ENCODE measurements at regions not wholly inside any gene's neighbourhood (a gene's known extent, or its start where the extent isn't known, plus 50 kb on each side); places are given as distances from the start of the nearest gene placed in this dataset.
"Not testable (repeated sequence)": the region's sequence is repeated elsewhere in the genome, so short reads cannot be mapped to it uniquely, and the experiment has no call there.

DNA sequence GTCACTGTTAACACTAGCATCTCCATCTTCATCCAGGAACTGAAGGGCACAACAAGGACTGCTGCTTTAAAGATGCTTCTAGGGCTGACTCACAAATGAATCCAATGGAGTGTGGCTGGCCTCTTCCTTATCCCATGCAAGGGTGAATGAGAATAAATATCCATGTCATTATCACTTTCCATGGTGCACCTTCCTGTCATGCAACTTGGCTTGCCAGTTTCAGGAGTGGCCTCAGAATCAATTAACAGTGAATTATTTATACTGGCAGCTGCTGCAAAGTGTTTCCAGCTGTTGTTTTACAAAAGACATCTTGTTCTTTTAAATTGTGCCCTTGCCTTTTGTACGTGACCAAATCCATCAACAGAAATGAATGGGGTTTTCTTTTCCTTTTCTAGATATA lies 499.3 kb upstream of the TMEM132C start:
- FAIRE-seq: no peak

DNA sequence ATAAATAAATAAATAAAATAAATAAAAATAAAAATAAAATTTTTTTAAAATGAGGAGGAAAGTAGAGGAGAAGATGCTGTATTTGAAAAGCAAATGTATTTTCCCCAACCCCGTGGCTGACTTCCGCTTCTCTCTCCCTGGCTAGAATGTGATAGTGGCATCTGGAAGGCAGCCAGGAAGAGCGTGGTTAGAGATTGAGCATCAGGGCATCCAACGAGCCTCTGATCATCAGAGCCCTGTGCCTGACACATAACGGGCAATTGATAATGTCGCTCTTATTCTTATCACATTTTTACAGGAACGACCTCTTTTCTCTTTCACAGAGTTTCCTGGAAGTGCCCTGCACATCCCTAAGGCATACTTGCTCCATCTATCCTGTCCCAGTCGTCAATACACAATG lies 496.9 kb upstream of the TMEM132C start:
- FAIRE-seq: no peak

DNA sequence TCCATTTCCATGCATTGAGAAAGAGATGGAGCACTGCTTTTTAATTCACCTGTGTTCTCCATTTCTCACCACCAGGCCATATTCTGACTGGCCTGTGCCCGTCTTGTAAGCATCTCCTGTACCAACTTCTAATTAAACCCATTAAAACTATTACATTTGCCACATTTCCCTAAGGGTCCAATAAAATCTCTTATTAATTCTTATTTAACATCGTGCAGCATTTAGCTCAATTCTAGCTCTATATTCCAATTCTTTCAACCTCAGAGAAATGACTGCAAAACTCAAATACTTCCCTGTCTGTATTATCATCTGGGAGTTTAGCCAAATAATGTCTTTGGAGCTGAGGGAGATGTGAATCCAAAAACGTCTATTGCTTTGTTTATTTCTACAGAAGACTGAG lies 495.4 kb upstream of the TMEM132C start:
- FAIRE-seq: no peak

DNA sequence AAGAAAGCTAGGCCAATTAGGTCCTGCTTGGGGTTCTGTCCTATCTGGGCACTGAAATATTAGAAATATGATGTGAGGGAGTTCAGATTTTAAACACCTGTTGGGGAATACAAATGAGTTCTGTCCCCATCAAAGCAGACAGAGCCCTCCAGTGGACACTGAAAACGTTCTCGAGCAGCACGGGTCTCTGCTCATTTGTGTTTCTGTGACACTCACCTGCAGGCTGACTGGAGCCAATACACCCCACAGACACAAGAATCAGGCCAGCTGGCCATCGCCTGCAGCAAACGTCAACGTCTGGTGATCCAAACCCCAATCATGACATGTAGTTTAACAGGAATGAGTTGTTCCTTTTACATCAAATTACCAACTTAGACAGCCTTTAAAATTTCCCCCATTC lies 493.4 kb upstream of the TMEM132C start:
- FAIRE-seq: no peak

DNA sequence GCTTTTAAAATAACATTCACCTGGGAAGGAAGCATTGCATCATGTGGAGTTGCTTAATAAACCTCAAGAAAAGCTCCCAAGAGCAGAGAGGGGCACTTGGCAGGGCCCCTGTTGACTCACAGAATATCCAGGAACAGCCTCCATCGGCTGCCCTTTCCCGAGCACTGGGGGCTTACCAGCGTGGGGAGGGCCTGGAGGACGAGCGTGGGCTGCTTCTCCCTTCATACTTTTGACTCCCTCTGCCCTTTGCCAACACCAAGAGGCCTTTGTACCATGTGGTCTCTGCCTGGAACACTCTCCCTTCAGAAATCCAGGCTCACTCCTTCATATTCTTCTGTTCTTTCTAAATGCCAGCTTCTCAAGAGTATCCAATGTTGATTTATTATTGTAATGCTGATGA lies 492.1 kb upstream of the TMEM132C start:
- FAIRE-seq: no peak

DNA sequence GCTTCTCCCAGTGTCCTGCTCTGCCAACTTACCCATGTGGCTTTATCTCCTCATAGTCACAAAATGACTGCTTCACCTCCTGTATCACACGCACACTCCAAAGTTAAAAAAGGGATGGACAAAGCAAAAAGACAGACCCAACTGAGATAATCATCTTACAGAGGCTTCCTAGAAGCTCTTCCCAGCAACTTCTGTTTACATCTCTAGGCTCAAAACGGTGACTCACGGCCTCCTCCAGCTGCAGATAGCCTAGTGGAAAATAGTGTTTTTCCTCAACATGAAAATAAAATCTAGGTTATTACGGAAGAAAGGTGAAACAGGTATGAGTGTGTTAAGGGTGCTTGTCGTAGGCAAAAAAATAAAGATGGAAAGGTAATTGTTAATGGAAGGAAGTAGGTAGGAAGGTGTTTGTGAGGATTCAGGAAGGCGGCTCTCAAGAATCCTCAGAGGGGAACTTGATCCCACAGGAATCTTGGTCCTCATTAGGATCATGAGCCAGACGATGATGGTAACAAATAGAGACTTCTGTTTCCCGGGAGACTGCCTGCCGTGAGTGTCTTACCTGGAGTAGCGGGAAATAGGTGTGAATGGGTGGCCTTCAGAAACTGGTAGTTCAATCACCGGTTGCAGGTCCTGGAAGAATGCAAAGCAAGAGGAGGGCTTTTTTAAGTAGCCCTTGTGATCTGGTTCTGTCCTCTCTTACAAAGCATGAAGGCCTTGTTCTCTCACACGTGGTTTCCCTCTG lies 487.5 kb upstream of the TMEM132C start:
- no peak for FAIRE-seq

DNA sequence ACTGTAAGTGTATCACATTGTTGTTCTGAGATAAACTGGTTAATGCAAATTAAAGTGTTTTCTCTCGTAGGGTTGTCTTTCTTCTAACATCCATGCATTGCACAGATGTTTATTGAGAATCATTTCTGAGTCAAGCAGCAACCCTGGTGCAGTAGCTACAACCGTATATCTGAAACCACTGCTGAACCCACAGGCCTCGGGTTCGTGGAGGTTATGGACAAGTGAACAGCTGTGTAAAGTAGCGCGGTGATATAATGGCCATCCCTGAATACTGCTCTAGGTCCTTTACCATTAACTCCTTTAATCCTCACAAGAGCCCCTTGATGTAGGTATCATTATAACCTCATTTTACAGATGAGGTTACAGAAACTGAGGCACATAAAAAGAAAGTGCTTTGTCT lies 486.1 kb upstream of the TMEM132C start:
- FAIRE-seq: no peak

DNA sequence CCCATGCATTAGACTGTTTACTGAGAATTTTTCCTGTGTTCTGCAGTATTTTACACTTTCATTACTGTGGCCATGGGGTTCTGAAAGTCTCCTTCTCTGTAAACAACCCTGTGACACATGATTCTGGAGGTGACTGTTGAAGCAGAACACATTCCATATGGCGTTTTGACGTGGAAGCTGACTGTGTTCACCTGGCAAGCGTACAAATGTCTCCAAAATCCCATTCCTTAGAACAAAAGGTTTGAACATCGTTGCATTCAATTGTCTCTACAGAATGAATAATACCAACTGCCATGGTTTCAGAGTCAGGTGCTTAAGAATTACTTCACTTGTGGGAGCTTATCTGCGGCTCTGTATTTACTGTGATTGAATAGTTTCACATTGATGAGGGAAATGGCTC lies 485.6 kb upstream of the TMEM132C start:
- FAIRE-seq: no peak

DNA sequence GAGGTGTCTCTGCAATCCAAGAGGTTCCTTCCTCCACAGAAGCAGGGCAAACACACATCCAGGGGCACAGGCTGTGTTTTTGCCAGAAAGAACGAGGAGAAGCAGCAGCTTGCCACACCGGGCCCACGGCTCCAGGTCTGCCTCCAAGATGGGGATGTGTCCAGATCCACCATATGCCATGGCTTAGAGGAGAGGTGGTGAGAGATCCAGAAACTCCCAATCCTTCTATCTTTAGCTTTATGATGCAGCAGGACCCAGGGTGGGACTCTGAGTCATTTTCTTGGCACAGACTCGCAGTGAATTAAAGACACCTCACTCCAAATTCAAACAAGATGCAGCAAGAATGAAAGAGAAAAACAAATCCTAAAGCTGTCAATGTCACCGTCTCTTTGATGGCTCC lies 481.4 kb upstream of the TMEM132C start:
- FAIRE-seq: no peak

DNA sequence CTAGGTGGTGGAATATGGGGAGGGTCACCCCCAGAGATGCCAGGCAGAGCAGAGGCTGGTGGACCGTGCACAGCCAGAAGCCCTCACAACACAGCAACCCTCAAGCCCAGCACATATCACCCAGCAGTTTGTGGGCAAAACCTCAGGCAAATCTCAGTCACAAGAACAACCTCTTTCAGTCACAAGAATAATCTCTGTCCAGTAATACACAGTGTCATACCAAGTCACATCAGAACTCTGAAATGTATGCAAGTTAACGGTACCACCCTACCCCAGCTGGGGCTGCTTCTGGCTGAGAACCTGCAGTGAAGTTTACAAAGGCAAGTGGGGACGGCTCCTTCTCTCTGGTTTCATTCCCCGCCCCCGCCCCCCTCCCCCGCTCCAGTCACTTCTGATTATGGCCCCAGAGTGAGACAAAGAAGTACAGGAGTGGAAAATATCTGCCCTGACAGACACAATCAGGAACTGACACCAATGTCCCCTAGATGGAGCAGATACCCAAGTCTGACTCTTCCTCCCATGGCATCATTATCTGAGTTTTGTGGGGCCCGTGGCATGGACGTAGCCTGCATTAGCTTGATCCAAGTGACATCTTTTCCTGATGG lies 480.9 kb upstream of the TMEM132C start:
- FAIRE-seq: no peak

DNA sequence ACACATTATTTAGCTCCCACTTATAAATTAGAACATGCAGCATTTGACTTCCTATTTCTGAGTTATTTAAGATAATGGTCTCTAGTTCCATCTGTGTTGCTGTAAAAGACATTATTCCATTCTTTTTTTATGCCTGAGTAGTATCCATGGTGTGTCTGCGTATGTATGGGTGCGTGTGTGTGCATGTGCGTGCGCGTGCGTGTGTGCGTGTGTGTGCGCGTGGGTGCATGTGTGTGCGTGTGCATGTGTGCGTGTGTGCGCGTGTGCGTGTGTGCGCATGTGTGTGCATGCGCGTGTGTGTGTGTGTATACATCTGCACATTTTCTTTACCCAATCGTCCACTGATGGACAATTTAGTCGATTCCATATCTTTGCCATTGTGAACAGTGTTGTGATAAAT lies 479.4 kb upstream of the TMEM132C start:
- FAIRE-seq: no peak

DNA sequence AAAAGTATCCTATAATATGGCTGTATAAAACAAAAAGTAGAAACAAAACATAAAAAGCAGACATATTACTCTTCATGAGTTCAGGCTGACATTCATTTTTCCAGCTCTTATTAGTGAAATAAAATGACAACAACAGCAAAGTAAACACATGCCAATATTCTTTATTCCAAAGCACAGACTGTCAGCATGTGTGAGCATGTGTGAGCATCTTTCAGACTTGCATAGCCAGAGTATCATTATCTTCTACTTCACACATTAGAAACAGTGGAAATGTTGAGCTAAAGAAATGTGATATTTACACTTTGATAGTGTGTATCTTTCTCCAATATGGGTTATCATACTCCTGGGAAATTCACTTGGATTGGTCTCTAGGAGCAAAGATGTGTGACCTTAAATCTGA lies 476.6 kb upstream of the TMEM132C start:
- FAIRE-seq: no peak

DNA sequence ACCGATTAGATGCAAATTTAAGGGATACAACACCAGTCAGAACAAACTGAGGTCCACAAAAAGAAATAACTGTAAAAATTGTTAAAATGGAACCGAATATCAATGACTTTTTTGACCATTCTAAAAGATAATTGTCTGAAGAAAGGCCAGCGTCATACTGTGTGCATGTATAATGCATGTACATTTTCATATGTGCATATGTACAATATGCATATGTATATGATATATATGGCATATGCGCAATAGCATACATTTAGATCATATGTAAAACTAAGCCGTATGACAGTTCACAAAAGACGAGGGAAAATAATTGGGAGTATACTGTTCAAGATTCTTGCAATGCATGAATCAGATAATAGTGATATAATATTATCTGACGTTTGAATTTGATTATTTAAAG lies 475.8 kb upstream of the TMEM132C start:
- FAIRE-seq: no peak

DNA sequence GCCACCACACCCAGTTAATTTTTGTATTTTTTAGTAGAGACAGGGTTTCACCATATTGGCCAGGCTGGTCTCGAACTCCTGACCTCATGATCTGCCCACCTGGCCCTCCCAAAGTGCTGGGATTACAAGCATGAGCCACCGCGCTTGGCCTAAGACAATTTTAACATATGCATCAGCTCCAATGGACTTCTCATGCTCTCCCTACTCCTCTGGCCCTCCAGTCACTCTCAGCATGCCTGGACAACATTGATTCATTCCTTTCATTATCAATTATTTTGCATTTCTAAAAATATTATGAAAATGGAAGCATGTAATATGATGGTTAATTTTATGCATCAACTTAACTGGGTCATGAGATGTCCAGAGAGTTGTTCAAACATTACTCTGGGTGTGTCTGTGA lies 469.1 kb upstream of the TMEM132C start:
- no peak for FAIRE-seq

DNA sequence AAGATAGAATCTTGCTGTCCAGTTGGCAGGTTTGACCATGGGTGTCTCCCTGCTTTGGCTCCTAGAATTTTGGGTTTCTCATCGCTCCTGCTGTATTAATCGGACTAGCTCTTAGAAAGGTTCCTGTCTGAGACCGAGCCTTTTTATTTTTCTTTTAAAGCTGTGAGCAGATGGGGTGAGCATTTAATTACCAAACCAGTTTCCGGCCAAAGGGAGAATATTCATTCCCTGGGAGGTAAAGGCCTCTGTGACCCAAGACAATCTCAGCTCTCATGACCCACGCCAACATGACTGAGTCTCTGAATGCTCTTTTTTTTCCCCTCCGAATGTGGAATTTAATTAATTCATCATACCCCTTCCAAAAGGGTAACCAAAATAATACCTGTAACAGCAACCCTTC lies 464.7 kb upstream of the TMEM132C start:
- FAIRE-seq: no peak

DNA sequence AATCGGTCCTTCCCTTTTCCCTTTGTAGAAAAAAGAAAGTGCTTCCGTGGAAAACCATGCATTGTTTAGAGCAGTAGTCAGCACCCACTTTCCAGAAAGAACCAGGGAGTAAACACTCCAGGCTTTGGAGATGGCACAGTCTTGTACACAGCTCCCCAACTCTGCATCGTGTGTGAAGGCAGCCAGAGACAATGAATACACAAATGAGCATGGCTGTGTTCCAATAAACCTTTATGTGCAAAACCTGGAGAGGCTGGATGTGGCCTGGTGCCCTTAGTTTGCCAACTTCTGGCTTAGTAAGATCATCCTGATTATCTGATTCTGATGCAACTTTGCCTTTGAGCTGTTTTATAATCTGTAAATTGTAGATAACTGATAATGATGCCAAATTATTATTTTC lies 463.4 kb upstream of the TMEM132C start:
- FAIRE-seq: no peak

DNA sequence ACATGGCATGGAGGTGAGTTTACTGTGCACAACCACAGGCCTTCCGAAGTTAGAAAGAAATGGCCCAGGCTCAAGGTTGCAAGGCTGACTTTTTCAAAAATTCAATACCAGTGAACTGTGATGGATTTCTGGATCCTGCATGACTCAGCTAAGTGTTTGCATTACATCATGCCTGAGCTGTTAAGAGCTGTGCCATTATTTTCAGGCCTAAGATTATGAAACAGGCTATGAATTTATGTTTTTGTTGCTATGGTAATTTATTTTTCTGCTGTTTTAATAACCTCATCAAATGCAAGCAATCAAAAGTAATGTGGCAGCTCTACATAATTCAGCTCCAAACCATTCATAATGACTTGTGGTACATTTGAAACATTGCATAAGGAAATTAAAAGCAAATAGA lies 457.7 kb upstream of the TMEM132C start:
- peak; percentile 96 for FAIRE-seq

DNA sequence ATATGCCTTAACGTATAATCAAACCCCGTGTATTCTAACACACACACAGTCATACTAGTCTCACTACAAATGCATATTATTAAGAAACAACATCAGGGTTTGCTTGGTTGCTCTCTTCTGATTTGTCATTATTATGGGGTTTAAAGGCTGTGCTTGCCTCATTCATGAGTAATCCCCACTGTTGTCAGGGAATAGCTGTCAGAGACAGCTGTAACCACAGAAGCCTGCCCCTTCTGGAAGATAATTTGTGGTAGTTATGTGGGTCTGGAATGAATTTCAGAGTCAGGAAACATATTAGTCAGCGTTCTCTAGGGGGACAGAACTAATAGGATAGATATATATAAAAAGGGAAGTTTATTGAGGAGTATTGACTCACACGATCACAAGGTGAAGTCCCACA lies 456.9 kb upstream of the TMEM132C start:
- no peak for FAIRE-seq

DNA sequence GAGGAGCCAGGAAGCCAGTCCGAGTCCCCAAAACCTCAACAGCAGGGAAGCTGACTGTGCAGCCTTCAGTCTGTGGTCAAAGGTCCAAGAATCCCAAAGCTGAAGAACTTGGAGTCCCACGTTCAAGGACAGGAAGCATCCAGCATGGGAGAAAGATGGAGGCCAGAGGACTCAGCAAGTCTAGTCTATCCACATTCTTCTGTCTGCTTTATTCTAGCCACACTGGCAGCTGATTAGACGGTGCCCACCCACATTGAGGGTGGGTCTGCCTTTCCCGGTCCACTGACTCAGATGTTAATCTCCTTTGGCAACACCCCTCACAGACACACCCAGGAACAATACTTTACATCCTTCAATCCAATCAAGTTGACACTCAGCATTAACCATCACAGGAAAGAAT lies 456.5 kb upstream of the TMEM132C start:
- not testable (repeated sequence) for FAIRE-seq

DNA sequence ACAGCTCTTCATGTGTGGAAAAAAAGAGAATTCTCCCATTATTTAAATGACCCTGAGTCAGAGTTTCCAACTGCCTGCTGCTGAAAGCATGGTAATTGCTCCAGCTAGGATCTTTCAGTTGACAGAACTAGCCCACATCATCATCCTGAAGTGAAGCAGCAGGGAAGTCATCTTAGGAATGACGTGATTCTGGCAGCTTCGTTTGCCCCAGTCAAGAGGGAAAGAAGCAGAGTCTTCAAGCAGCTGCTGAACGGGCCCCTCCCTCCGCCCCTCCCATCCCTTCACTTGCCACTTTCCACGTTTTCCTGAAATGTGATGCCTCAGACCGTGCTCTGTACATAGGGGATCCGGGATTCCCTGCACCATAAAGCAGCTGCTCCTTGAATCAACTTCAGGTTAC lies 455.0 kb upstream of the TMEM132C start:
- FAIRE-seq: no peak

DNA sequence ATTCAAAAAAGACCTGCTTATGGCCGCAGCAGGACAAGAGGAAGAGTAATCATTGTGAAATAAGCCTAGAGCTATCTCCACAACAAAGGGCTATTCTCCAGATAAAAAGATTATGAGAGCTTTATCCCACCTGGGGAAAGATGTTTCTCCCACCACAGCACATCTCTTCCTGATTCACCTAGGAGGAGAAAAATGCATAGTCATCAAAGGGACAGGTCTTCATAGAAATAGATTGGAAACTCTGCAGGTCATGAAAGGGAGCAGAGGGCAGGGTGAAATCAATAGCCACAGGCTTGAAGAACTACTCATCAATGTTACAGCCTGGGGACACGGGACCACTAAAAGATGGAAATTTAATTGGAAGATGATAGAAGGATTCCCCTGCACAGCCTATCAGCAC lies 453.8 kb upstream of the TMEM132C start:
- FAIRE-seq: no peak

DNA sequence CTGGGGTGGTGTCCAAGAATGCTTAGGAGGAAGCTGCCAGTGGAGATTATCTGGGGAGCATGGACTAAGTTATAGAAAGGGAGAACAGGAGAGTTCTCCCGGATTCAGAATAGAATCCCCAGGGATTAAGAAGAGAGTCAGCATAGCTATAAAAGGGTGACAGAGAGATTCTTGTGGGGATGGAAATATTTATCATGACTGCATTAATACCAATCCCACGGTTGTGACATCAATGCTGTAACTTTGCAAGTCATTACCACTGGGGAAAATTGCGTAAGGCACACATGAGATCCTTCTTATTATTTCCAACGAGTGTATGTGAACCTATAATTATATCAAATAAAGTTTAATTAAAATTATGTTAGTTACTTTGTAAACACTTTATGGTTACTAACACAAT lies 447.9 kb upstream of the TMEM132C start:
- FAIRE-seq: no peak

DNA sequence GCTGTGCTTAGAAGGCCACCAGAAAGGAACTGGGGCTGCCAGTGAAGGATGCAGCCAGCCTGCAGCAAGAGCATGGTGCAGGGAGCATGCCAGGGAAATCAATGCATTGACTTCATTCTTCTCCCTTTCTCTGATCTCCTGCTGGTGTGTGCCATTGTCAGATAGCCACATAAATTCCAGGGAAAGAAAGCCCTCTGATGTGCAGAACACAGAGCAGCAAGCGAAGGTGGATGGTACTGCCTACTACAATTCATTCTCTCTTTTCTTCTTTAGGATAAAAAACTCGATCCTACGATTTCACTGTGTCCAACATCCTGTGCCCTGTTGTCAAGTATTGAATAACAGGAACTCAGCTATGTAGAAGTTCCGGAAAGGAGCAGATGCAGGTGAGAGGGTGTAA lies 446.7 kb upstream of the TMEM132C start:
- FAIRE-seq: no peak

DNA sequence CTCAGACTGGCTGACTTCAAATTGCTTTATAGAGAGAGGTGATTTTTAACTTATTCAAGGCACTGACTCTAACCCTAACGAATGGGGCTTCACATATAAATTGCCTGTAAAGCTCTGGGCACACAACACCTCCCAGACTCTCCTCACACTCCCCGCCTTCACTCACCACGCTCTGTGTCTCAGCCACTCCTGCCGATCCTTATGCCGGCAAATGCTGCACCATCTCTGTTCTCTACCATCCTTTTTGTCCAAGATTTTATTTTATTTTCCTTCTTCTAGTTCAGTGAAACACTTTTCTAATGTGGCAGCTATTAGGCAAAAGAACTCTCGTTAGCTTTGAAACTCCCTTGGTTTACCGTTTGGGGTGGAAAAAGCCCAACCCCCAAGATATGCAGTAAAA lies 446.1 kb upstream of the TMEM132C start:
- FAIRE-seq: no peak

DNA sequence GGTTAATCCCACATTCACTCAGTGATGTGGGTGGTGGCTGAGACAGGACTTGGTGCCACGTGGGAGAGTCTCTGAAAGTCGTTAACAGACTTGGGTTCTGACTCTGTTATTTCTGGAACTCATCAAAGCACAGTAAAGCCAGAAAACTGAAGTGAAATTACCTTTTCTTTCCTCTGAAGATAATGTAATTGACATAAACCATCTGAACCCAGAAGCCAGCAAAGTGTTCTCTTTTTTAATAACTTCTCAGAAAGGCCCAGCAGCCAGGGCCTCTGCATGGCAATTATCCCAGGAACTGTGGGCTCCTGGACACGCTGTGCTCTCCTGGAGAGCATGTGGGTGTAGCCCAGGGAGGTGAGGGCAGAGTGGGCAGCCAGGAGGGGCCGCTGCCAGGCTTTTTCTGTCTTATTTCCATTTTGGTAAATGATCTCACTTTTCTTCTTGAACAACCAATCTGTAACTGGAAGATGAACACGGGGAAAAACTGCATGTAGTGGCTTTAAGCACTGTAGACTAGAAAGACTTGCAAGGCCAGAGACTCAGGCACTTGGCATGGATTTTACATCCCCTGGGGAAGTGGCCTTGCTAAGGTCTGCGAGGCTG lies 444.1 kb upstream of the TMEM132C start:
- no peak for FAIRE-seq
